ENCODE measurements at regions not wholly inside any gene's neighbourhood (a gene's known extent, or its start where the extent isn't known, plus 50 kb on each side); places are given as distances from the start of the nearest gene placed in this dataset.
A peak's percentile ranks its signal among the peaks of the same experiment; 100 is the strongest.

DNA sequence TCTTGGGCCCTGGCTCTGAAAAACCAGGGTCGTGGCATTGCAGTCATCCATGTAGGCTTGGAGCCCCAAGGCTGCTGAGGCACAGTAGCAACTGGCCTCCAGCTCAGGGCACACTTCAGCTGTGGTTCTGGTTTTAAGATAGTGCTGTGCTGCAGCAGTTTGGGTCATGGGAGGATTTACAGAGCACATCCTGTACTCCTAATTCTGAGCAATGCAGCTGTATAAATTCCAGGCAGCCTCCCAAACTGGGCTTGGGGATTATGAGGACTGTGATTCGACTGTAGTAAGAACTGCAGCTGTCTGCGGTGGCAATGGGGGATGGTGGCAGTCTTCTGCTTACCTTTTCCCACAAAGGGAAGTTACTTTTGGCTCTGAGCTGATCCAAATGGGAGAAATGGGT lies 536.3 kb upstream of the GCFC2 start:
- DNase-seq (ENCODE audit: low spot score) (no peak), ATAC-seq (ENCODE audit: low FRiP score) (no peak)
- TF ChIP-seq, protein P1, sequence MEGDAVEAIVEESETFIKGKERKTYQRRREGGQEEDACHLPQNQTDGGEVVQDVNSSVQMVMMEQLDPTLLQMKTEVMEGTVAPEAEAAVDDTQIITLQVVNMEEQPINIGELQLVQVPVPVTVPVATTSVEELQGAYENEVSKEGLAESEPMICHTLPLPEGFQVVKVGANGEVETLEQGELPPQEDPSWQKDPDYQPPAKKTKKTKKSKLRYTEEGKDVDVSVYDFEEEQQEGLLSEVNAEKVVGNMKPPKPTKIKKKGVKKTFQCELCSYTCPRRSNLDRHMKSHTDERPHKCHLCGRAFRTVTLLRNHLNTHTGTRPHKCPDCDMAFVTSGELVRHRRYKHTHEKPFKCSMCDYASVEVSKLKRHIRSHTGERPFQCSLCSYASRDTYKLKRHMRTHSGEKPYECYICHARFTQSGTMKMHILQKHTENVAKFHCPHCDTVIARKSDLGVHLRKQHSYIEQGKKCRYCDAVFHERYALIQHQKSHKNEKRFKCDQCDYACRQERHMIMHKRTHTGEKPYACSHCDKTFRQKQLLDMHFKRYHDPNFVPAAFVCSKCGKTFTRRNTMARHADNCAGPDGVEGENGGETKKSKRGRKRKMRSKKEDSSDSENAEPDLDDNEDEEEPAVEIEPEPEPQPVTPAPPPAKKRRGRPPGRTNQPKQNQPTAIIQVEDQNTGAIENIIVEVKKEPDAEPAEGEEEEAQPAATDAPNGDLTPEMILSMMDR (IDR thresholded peaks at IDR 0.05) = no peak

DNA sequence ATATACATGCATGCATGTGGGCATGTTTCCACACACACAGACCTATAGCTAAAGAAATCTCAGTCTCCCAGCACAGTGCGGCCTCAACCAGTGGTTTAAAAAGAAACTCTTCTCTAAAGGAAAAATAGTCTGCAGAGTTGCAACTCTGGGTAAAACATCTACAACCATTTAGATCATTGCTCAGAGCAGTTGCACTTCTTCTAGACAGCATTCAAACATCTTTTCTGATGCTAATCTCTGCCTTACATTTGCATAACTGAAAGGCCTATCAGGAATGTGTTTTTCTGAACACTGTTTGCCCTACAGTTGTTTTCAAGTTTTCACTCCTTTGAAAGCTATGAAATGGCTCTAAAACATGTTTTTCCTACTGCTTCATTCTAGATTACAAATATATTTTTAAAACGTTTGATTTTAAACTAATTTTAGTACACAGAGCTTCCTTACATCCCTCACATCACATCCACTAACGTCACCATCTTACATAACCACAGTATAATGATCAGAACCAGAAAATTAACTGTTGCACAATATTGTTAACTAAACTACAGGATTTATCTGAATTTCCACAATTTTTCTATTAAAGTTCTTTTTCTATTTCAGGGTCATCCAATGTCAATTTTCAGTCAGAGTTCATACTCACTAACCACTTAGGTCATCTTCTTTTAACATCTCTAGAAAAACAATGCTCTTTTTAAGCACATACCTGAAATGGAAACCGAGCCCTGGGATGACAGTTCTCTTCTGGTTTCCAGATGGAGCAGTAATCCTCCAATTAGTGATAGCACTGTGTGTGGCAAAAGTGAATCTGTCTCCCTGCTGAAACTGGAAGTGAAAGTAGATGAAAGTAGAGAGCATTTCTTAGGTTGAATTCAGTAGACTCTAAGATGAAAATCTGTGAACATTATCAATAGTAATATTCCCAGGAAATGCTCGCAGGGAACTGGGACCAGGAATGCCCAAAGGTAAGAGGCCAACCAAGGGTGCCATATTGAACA lies 501.6 kb upstream of the GCFC2 start:
- ATAC-seq (ENCODE audit: low FRiP score) (no peak), DNase-seq (ENCODE audit: low spot score) (no peak)
- TF ChIP-seq, protein P1 (IDR thresholded peaks at IDR 0.05) = no peak

DNA sequence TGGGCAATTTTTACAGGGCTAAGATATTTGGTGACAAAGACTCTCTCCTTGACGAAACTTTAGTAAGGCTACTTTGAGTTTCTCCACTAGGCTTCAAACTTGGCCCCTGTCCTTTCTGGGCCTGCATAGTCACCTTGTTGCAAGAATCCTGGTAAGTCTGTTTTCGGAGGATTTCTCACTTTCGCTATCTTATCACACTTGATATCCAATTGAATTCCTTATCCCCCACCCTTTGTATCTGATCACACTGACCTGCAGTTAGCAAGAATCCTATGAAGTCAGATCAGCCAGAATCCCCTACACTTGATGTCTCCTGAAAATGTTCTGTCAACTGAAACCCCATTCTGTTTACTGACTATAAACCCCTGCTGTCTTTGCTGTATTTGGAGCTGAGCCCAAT lies 499.8 kb upstream of the GCFC2 start:
- TF ChIP-seq, protein P1 (IDR thresholded peaks at IDR 0.05) = no peak
- ATAC-seq (ENCODE audit: low FRiP score) = no peak
- no peak for DNase-seq (ENCODE audit: low spot score)

DNA sequence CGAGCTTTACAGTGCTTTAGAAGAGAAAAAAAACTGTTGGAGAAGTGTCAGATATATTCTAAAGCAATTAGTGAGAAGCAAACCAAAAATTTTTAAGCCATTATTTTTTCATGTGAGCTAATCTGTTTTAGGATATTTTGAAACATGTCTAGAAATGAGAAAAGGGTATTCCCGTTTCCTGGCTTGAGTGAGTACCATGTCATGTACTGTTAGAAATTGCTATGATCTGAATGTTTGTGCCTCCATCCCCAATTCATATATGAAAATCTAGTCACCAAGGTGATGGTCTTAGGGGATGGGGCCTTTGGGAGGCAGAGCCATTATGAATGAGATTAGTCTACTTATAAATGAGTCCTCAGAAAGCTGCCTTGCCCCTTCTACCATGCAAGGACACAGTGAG lies 493.3 kb upstream of the GCFC2 start:
- ATAC-seq (ENCODE audit: low FRiP score) (no peak), DNase-seq (ENCODE audit: low spot score) (no peak)
- TF ChIP-seq, protein P1 (IDR thresholded peaks at IDR 0.05) = no peak

DNA sequence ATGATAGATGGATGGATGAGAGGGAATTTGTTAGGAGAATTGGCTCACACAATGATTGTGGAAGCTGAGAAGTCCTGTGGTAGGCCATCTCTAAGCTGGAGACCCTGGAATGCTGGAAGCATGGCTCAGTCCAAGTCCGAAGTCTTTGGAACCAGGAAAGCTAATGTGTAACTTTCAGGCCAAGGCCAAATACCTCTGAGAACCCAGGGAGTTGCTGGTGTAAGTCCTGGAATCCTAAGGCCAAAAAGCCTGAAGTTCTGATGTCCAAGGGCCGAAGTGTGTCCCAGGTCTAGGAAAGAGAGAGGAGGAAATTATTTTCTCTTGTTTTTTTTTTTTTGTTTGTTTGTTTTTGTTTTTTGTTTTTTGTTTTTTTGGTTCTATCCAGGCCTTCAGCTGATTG lies 492.2 kb upstream of the GCFC2 start:
- DNase-seq (ENCODE audit: low spot score) = no peak
- TF ChIP-seq, protein P1 (IDR thresholded peaks at IDR 0.05) = no peak

DNA sequence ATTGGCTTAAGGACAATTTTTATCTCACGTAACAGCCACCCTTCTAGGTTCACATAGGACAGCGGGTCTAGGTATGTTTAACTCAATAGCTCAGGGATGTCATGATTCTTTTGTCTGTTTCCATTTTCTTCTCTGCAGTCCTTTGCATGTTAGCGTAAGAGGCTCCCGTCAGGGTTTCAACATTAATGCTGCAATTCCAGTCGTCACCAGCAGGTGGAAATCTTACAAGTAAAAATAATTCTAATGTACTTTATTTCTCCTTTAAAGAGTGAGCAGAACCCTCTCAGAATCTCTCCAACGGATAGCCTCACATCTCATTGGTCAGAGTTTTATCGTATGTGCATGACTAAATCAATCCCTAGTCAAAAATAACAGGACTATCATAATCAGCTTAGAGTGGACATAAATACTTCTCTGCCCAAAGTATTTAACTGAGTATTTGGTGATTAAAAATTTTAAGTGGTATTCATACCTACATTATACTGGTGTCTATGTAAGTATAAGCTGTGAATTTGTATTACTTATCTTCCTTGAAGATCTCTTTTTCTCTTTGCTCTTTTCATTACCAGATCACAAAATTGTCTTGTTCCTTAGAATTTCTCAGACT lies 487.2 kb upstream of the GCFC2 start:
- TF ChIP-seq, protein P1 (IDR thresholded peaks at IDR 0.05) = peak in 1 of 3 donors; percentile 23
- peak; percentile 67 for DNase-seq (ENCODE audit: low spot score)
- no peak for ATAC-seq (ENCODE audit: low FRiP score)

More for the DNA sequence above, 492.2 kb upstream of the GCFC2 start:
- ATAC-seq (ENCODE audit: low FRiP score) = no peak

Measured in omental fat pad (tissue), 3 donors.